ENCODE measurements at regions not wholly inside any gene's neighbourhood (a gene's known extent, or its start where the extent isn't known, plus 50 kb on each side); places are given as distances from the start of the nearest gene placed in this dataset.

DNA sequence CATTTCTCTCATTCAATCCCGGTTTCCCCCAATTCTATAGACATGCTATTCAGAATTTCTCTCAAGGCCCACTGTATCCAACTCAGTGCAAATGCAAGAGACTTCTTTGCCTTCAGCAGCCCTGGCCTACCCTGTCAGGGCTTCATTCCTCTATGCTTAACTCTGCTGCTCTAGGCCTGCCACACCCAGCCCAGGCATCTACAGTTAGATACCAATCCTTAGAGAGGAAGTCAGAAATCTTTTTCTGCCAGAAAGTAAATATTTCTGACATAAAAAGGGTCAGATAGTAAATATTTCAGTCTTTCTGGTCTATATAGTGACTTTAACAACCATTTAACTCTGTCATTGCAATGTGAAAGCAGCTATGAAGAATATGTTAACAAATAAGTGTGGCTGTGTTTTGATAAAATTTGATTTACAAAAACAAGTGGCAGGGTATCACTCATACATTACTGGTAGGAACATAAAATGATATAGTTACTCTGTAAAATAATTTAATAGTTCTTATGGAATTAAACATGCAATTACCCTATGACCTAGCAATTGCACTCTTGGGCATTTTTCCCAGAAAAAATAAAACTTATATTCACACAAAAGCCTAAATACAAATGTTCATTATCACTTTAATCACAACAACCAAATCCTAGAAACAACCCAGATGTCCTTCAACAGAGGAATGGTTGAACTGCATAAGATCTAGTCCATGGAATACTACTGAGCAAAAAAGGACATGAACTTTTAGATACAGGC, 942.0 kb downstream of the SQOR start (continued):
- TF ChIP-seq, protein P1, sequence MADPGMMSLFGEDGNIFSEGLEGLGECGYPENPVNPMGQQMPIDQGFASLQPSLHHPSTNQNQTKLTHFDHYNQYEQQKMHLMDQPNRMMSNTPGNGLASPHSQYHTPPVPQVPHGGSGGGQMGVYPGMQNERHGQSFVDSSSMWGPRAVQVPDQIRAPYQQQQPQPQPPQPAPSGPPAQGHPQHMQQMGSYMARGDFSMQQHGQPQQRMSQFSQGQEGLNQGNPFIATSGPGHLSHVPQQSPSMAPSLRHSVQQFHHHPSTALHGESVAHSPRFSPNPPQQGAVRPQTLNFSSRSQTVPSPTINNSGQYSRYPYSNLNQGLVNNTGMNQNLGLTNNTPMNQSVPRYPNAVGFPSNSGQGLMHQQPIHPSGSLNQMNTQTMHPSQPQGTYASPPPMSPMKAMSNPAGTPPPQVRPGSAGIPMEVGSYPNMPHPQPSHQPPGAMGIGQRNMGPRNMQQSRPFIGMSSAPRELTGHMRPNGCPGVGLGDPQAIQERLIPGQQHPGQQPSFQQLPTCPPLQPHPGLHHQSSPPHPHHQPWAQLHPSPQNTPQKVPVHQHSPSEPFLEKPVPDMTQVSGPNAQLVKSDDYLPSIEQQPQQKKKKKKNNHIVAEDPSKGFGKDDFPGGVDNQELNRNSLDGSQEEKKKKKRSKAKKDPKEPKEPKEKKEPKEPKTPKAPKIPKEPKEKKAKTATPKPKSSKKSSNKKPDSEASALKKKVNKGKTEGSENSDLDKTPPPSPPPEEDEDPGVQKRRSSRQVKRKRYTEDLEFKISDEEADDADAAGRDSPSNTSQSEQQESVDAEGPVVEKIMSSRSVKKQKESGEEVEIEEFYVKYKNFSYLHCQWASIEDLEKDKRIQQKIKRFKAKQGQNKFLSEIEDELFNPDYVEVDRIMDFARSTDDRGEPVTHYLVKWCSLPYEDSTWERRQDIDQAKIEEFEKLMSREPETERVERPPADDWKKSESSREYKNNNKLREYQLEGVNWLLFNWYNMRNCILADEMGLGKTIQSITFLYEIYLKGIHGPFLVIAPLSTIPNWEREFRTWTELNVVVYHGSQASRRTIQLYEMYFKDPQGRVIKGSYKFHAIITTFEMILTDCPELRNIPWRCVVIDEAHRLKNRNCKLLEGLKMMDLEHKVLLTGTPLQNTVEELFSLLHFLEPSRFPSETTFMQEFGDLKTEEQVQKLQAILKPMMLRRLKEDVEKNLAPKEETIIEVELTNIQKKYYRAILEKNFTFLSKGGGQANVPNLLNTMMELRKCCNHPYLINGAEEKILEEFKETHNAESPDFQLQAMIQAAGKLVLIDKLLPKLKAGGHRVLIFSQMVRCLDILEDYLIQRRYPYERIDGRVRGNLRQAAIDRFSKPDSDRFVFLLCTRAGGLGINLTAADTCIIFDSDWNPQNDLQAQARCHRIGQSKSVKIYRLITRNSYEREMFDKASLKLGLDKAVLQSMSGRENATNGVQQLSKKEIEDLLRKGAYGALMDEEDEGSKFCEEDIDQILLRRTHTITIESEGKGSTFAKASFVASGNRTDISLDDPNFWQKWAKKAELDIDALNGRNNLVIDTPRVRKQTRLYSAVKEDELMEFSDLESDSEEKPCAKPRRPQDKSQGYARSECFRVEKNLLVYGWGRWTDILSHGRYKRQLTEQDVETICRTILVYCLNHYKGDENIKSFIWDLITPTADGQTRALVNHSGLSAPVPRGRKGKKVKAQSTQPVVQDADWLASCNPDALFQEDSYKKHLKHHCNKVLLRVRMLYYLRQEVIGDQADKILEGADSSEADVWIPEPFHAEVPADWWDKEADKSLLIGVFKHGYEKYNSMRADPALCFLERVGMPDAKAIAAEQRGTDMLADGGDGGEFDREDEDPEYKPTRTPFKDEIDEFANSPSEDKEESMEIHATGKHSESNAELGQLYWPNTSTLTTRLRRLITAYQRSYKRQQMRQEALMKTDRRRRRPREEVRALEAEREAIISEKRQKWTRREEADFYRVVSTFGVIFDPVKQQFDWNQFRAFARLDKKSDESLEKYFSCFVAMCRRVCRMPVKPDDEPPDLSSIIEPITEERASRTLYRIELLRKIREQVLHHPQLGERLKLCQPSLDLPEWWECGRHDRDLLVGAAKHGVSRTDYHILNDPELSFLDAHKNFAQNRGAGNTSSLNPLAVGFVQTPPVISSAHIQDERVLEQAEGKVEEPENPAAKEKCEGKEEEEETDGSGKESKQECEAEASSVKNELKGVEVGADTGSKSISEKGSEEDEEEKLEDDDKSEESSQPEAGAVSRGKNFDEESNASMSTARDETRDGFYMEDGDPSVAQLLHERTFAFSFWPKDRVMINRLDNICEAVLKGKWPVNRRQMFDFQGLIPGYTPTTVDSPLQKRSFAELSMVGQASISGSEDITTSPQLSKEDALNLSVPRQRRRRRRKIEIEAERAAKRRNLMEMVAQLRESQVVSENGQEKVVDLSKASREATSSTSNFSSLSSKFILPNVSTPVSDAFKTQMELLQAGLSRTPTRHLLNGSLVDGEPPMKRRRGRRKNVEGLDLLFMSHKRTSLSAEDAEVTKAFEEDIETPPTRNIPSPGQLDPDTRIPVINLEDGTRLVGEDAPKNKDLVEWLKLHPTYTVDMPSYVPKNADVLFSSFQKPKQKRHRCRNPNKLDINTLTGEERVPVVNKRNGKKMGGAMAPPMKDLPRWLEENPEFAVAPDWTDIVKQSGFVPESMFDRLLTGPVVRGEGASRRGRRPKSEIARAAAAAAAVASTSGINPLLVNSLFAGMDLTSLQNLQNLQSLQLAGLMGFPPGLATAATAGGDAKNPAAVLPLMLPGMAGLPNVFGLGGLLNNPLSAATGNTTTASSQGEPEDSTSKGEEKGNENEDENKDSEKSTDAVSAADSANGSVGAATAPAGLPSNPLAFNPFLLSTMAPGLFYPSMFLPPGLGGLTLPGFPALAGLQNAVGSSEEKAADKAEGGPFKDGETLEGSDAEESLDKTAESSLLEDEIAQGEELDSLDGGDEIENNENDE (IDR thresholded peaks at IDR 0.05; ENCODE audit: insufficient replicate concordance, low read length): no peak
- TF ChIP-seq NRF1 (IDR thresholded peaks at IDR 0.05; ENCODE audit: low read depth, low read length): no peak
- TF ChIP-seq CREB1 (IDR thresholded peaks at IDR 0.05): no peak
- TF ChIP-seq SP1 (IDR thresholded peaks at IDR 0.05; ENCODE audit: low read depth, low read length): no peak
- TF ChIP-seq TEAD4 (IDR thresholded peaks at IDR 0.05; ENCODE audit: low read depth, low read length): no peak
- TF ChIP-seq JUND (IDR thresholded peaks at IDR 0.05; ENCODE audit: low read length): no peak
- TF ChIP-seq MAFK (IDR thresholded peaks at IDR 0.05; ENCODE audit: low read depth, low read length): no peak

Data from H1 (cell line).